RWPE1 (cell line): ENCODE measurements at regions not wholly inside any gene's neighbourhood (a gene's known extent, or its start where the extent isn't known, plus 50 kb on each side); places are given as distances from the start of the nearest gene placed in this dataset.
"Not testable (repeated sequence)": the region's sequence is repeated elsewhere in the genome, so short reads cannot be mapped to it uniquely, and the experiment has no call there.

Experiments
- CTCF ChIA-PET: fragments of 350-600 bp; sonication (Branson Sonifier 250); formaldehyde crosslinking; extraction: SDS; loops from one replicate; lab custom pipeline; 2021; lab: Yijun Ruan, JAX
- POLR2A ChIA-PET: fragments of 400-600 bp; formaldehyde crosslinking; extraction: SDS; loops from one replicate; lab custom pipeline; 2020; ENCODE audit warnings: antibody characterized with exemption; ENCODE audit not compliant: low non-redundant PET; lab: Yijun Ruan, JAX
- DNase-seq: peaks from one replicate; pipeline ENCODE4 v3.0.0; 2012; ENCODE audit warnings: low spot score
- H3K27ac ChIP-seq: fragments of 450-650 bp; 2 replicates; pipeline ENCODE4 v1.5.1; 2017
- TF ChIP-seq, protein P1 (sequence below): fragments of 450-650 bp; conservative IDR thresholded peaks from 2 replicates; pipeline ENCODE4 v1.5.1; 2017; ENCODE audit warnings: low read depth, mild to moderate bottlenecking

DNA sequence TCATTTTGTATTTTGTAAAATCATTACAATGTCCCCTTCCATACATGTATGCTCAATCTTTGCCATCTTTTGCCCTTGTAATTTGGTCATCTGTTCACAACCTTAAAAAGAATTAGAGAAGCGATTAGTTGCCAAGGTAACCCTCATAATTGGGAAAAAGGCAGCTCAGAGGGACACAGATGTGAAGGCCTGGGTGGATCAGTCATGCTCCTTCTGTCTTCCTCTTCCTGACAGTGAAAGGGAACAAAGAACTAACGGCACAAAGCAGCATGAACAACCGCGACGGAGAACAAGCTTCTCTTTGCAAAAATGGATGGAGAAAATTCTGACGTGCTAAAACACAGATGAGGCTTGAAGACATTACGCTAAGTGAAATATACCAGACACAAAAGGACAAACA is 78.7 kb upstream of the COG2 start:
- DNase-seq: no peak
- H3K27ac ChIP-seq: no peak overlapping the region
- CTCF ChIA-PET: interaction anchor here (0.6 kb wide), 1 partner anchor 28 kb away, joined by 3 read pairs; no protein-coding TSS in a partner anchor
- POLR2A ChIA-PET: no interaction called here
- TF ChIP-seq, protein P1, sequence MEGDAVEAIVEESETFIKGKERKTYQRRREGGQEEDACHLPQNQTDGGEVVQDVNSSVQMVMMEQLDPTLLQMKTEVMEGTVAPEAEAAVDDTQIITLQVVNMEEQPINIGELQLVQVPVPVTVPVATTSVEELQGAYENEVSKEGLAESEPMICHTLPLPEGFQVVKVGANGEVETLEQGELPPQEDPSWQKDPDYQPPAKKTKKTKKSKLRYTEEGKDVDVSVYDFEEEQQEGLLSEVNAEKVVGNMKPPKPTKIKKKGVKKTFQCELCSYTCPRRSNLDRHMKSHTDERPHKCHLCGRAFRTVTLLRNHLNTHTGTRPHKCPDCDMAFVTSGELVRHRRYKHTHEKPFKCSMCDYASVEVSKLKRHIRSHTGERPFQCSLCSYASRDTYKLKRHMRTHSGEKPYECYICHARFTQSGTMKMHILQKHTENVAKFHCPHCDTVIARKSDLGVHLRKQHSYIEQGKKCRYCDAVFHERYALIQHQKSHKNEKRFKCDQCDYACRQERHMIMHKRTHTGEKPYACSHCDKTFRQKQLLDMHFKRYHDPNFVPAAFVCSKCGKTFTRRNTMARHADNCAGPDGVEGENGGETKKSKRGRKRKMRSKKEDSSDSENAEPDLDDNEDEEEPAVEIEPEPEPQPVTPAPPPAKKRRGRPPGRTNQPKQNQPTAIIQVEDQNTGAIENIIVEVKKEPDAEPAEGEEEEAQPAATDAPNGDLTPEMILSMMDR: no peak

DNA sequence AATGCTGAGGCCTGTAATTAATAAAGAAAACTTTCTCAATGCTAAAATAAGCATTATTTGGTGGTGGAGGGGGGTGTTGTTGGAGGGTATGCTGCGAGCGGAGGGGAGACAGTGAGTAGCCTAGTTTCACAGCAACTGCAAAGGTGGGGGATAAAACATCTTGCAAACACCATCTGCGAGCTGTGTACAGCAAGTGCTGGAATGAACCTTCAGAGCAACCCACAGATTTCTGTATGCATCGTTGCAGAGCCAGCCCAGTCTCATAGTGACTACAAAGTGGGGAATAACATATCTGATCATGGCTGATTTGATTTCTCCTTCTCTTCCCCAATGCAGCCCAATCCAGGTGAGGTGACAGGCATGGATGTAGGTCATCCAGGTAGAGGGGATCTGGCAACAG is 80.7 kb upstream of the COG2 start:
- no peak for DNase-seq
- H3K27ac ChIP-seq: no peak overlapping the region
- CTCF ChIA-PET: no interaction called here
- POLR2A ChIA-PET: no interaction called here
- TF ChIP-seq, protein P1: no peak

DNA sequence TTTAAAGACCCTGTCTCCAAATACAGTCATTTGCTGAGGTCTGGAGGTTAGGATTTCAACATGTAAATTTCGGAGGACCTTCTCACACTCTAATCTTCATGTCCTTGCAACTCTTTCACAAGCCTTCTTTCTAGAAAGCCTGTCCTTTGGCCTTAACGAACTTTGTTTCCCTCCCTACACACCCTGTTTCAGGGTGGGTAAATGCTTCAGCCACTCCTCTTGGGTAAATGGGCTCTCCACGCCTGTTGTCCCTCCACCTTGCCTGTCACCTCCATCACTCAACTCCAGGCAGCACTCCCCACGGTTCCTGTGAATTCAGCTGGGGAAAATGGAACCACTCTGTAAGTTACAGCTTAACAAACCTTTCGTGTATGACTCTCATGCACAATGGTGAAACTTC is 84.0 kb upstream of the COG2 start:
- ChIA-PET CTCF (no interaction called here), POLR2A (no interaction called here)
- DNase-seq: no peak
- TF ChIP-seq, protein P1: no peak
- H3K27ac ChIP-seq: no peak overlapping the region

DNA sequence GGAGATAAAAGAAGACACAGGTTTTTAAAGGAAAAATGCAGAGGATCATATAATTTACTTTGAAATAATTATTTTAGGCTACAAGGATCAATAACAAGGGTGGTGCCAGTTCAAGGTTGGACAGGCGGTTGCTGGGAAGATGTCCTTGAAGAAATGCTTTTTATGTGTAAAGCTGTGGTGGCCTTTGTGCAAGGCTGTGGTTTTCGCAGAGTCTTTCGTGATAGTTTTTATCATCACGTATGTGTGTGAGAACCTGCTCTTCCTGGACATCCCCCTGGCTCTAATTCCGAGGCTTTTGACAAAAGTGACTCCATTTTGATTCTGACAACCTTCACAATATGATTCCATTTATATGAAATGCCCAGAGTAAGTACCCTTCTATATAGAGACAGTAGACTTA is 85.8 kb upstream of the COG2 start:
- ChIA-PET POLR2A (no interaction called here), CTCF (no interaction called here)
- TF ChIP-seq, protein P1: no peak
- DNase-seq: no peak
- H3K27ac ChIP-seq: no peak overlapping the region

DNA sequence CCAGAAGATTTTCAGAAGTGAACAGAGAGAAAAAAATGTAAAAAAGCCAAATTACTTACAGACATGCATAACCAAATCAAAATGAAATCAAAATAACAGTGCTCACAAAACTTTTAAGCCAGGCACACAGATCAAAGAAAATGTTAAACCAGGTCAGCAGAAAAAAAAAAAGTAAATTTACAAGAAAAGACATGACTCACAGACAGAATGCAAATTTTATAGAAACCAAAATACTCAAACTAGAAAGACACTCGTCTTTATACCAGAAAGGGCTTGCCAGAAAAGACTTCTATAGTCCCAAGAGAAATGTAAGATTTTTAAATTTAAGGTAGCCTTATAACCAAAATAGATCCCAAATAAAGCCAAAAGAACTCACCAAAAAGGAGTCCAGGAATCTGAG is 86.5 kb upstream of the COG2 start:
- TF ChIP-seq, protein P1: no peak
- CTCF ChIA-PET: no interaction called here
- H3K27ac ChIP-seq: no peak overlapping the region
- no peak for DNase-seq
- POLR2A ChIA-PET: no interaction called here

DNA sequence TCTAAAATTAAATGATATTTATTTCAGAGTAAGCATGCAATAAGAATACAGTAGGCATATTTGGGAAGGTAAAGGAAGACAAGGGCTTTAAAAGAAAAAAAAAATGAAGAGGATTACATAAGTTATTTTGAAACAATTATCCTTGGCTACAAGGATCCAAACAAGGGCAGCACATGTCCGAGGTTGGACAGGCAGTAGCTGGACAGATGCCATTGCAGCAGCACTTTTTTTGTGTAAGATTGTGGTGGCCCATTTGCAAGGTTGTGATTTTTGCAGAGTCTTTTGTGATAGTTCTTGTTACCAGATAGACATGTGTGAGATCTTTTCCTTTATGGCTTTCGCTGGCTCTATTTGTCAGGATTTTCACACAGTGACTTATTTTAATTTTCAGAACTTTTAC is 89.4 kb upstream of the COG2 start:
- no peak for DNase-seq
- CTCF ChIA-PET: no interaction called here
- POLR2A ChIA-PET: no interaction called here
- TF ChIP-seq, protein P1: no peak
- H3K27ac ChIP-seq: no peak overlapping the region

DNA sequence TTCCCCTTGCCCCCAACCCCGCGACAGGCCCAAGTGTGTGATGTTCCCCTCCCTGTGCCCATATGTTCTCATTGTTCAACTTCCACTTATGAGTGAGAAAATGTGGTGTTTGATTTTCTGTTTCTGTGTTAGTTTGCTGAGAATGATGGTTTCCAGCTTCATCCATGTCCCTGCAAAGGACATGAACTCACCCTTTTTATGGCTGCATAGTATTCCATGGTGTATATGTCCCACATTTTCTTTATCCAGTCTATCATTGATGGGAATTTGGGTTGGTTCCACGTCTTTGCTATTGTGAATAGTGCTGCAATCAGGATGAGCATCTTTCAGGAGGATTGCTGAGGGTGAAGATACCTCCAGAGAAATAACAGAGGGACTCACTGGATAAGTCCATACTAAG is 91.3 kb upstream of the COG2 start:
- H3K27ac ChIP-seq, CTCF ChIA-PET, DNase-seq, POLR2A ChIA-PET: not testable (repeated sequence)
